ENCODE measurements at regions not wholly inside any gene's neighbourhood (a gene's known extent, or its start where the extent isn't known, plus 50 kb on each side); places are given as distances from the start of the nearest gene placed in this dataset.

DNA sequence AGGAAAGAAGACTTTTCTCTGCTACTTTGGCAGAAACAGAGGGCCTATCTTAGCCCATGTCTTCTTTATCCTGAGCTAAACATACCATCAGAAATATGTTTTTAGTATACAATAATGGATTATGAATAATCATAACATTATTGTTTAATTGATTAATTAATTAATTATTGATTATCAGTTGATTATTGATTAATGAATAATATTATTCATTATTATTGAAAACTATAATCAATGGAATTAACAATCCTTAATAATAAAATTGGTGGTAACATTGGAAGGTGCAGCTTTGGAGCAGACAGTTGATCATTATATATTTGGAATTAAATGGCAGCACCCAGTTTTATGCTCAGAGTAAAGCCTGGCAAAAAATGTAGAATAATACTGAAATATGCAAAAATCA is 655.9 kb upstream of the ARGLU1 start:
- DNase-seq: no peak

DNA sequence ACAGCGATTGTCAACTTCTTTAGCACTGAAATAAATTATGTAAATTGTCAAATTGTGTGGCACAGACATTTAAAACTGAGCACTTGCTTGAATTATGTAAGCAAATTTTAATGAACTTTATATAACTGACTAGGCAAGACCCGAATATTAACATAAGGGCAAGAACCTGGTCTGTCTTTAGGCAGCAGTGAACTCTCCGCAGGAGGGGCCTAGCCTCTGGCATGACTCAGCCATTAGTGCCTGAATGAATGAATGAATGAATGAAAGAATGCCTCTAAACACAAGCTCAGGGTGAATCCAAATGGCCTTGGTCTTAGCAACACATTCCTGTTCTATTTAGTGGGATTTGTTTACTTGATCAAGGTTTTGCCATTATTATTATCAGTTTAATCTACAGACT is 654.7 kb upstream of the ARGLU1 start:
- DNase-seq: no peak

DNA sequence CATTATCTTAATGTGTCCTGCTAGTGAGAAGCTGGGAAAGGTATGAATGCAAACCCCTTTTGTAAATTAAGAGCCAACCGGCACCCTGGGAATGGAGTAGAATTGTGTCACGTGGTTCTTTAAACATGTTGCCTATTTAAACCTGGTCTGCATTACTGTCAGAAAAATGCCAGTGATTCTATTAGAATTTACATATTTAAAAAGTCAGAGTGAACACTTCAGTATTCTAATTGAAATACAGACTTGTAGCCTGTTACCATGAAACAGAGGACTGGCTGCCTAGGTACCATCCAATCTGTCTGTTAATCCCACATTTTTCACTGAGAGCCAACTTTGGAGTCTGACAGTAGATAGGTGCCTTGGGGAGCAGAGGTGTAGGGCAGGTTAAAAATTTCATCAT is 652.3 kb upstream of the ARGLU1 start:
- DNase-seq: no peak

DNA sequence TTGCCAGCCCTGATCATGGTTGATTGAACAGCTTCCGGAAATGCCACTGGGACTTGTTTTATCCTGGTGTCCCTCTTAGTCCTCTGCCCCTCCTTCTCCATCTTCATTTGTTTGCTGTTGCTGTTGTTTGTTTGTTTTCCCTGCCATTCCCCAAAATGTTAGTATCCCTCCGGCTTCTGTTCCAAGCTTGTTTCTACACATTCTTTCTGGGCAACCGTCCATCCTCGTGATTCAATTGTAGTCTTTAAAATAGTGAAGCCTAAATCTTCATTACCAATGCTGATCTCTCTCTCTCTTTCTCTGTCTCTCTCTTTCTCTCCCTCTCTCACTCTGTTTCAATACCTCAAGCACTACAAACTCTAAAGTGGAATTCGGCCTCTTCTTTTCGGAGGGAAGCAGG is 649.3 kb upstream of the ARGLU1 start:
- DNase-seq: no peak

DNA sequence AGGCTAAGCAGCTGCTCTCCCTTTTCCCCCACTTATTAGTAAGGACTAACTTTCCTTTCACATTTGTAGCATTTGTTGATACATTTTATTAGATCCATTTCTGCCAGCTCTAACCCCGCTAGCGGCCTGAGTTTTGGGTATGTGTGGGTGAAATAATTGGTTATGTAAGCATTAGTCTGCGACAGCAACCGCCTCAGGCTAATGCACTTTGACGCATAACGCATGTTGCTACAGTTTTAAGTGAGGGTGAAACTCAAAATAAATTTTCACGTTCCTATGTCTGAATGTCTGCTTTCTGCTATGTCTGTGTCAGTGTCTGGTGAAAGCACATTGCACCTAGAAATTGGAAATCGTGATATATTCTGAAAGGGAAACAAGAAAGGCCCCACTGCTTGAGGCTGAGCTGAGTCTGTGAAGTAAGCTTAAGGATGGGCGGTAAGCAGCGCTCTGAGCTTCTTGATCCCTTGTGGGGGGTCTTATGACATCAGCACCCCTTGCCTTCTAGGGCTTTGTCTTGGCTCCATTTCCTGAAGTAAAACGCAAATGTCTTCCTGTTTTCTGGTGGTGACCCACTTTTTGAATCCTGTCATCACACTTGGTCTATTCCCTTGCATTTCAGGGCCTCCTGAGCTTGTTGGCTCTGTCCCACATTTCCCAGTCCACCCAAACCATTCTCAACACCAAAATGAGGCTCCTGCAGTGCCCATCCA is 648.3 kb upstream of the ARGLU1 start:
- DNase-seq: no peak

DNA sequence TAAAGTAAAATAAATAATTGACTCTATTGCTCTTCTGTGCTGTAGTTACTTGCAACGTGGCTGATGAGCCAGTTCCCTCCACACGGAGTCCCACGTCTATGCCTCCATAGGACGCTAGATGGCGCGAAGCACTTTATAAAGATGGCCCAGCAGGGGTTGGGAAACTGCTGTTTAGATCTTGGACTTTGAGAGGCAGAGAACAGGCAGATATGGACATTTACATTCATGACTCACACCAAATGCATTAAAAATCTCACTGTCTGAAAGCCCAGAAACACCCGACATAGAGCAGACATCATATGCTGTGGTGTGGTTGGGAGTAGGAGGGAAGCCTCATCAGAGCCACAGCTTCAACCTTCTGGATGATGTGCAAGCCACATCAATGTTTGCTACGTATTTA is 643.1 kb upstream of the ARGLU1 start:
- peak; percentile 36 for DNase-seq

DNA sequence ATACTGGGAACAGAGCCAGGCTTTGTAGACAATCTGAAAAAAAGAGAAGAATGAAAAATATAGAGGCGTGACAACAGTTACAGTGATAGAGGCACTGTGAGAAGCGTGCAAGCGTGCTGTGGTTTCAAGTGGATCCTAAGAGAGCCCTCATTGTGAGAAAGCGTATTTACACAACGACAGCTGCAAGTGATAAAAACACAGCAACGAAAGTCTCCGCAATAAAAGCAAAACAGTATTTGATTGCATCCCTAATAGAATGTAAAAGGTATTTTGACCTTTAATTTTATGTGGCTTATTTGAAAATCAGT is 642.7 kb upstream of the ARGLU1 start:
- no peak for DNase-seq

DNA sequence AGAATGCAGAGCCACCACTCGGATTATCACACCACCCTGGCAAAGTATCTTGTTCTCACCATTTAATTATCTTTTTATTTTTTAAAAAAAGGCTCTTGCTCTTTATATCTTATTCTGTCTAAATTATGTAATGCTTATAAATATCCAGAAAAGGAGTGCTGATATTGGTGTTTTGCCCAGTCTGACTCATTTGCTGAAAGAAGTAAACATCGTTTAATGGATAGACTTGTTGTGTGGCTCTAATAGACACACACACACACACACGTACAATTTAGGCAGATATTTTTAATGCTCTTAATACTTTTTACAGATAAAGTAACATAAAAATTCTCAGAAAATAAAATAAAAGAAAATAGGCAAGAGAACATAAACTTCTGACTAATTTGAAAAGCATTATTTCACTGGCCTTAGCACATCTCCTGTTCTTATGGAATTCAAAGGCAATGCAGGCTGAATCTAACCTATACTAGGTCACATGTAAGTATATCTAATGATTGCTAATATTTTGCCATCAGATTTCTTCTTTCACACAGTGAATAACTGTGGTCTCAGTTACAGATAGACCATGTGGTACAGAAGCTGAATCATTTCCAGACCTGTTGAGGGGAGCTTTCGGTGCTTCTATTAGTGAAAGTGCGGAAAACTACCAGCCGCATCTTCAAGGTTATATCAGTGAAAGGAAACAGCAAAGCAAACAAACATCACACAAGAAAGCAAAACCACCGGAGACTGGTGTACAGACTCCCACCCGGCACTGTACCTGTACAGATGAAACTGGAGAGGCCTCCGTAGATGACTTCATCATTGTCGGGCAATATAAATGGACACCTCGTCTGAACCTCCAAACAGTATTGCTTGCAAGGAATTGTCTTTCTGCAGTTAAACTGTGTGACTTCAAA is 642.1 kb upstream of the ARGLU1 start:
- DNase-seq: no peak

DNA sequence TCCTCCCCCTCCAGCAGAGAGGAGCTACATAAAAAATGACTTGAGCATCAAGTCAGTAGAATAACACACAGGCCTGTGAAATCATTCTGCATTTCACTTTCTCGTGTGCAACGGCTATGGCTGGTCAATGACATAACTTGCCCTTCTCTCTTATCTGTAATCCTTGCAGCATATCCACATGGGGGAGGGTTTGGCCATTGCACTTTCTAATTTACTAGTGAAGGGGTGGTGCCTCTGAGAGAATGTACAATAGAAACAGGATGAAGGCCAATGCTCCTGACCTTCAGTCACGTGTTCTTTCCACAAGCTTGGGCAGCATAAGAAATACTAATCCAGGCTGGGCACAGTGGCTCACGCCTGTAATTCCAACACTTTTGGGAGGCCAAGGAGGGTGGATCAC is 641.0 kb upstream of the ARGLU1 start:
- no peak for DNase-seq

DNA sequence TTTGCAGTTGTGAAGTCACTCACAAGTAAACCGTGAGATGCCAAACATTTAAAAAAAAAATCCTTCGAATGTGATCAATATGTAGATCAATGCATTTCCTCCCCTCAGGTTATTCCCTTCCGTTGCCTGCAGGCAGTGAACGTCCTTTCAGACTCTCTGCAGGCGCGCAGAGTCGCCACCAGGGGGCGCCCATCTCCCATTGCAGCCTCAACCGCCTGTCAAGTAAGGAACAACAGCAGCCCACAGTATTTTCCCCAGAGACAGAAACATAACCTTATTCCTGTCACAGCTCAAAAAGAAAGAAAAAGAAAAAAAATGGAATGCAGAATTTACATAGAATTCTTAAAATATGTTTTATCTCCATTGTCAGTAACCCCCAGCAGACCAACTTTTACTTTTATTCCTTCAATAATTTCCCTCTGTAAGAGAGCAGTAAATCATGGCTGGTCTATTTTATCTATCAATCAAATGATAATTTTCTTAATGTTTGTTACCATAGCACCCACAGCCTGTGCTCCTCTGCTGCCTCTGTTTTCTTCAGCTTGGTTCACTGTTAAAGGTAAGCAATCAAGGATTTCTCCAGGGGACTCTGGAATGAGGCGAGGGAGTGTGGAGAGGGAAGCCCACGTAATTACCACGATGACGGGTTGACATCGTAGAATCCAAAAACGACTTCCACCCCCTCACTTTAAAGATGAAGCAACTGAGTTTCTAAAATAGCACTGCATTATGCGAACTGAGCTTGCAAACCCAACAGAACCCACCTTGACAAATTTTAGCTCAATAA is 637.6 kb upstream of the ARGLU1 start:
- no peak for DNase-seq

DNA sequence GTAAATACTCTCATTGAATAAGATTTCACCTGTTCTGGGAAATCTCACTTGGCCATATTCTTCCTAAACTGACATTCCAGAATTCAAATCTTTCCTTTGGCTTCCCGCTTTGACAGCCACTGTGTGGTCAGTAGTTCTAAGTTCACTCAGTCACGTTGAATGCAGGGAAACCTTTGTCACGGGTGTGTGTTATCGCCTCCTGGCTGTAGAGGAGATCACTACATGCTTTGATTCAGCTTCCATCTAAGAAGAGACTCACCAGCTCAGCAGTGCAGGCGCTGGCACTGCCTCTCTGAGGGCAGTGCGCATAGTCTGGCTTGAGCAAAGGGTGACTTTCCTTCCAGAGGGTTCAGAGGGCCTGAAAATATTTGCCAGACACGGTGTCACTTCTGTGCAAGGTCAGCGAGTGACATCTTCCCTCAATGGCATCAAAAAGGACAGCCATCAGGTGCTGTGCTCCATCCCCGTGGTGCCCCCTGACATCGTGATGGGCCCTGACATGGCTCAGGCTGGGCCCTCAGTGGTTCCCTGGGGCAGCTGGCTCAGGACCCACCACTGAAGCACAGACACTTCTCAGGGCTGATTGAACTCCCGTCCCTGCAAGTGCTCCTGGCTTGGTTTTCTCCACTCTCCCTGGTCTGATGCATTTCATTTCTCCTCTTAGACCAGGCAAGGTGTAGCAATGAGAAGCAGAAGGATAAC is 635.4 kb upstream of the ARGLU1 start:
- DNase-seq: no peak

DNA sequence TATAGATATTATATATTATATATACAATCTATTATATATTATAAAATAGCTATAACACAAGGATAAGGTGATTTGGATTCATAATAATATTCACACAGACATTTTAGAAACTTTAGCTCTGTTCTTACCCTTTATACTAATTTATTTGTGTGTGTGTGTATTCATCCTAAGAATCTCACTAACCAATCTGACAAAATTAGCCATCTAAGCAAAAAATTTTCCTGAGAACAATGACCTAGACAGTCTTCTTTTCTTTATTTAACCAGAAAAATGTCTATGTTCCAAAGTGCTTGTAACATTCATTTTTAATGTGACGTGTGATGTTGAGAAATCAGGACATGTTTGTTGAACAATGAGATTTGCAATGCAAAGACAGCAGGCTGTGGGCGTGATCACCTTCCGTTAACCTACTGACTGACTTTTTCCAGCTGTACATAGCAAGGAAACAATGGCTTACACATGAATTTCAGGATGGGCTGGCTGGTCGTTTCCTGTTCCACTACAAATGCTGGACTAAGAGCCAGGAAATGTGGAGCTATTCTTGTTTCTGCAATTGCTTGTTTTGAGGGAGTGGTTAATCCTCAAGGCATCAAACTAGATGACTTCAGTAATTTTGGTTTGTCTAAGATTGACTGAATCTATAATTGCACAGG is 634.6 kb upstream of the ARGLU1 start:
- DNase-seq: no peak

DNA sequence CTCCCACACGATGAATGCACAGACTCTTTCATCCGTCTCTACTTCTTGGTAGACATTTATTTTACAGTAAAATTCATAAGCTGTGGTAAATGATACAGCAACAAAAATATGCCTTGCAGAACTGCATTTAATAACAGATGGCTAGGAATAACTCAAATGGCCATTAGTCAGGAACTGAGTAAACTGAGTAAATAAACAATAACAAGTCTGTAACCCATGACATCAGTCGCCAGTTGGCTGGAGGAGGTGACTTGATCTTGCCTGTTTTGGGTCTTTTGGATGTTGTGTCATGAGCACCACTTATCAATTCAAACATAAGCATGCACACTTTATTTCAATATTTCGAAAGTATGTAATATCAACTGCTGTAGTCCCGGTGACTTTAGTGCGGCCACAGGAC is 632.6 kb upstream of the ARGLU1 start:
- DNase-seq: no peak

DNA sequence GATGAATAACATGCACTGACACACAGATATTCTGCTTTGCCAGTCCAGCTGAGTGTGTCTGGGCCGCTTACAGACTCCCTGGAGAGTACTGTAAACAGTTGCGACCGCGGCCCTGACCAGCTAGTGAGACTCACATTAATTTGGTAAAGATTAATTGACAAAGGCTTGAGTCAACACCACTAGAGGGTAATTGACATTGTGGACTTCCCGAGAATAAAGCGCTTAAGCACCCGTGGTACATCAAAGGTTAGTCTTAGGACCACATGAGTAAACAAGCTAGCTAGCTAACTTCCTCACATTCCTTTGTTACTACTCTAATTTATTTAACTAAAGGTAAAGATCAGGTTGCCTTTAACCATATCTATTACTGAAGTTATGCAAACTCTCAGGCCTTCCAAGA is 624.4 kb upstream of the ARGLU1 start:
- no peak for DNase-seq

DNA sequence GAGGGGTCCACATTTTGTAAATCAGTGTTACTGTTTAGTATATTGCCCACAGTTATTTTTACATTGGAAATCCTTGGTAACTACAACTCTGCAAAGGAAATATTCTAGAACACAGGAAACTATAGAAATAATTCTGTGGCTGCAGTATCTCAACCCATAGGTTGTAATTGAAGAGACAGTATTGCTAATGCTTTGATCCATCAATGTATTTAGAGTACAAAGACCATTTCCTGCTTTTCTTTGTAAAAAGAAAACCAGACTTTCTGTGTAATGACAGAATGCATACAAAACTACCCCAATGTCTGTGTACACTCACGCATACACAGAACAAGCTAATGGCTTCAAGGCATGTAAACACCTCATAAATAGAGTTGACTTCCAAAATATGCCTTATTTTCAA is 622.1 kb upstream of the ARGLU1 start:
- DNase-seq: no peak

DNA sequence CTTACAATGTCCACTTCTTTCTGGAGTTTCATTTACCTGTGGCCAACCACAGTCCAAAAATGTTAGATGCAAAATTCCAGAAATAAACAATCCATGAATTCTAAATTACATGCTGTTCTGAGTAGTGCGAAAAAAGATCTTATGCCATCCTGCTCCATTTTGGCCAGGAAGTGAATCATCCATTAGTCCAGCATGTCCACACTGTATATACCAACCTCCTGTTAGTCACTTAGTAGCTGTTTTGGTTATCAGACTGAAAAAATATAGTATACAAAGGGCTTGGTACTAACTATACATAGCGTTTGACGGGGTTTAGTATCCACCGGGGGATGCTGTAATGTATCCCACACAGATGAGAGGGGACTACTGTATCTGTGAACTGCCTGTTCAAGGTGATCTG is 618.0 kb upstream of the ARGLU1 start:
- DNase-seq: no peak

DNA sequence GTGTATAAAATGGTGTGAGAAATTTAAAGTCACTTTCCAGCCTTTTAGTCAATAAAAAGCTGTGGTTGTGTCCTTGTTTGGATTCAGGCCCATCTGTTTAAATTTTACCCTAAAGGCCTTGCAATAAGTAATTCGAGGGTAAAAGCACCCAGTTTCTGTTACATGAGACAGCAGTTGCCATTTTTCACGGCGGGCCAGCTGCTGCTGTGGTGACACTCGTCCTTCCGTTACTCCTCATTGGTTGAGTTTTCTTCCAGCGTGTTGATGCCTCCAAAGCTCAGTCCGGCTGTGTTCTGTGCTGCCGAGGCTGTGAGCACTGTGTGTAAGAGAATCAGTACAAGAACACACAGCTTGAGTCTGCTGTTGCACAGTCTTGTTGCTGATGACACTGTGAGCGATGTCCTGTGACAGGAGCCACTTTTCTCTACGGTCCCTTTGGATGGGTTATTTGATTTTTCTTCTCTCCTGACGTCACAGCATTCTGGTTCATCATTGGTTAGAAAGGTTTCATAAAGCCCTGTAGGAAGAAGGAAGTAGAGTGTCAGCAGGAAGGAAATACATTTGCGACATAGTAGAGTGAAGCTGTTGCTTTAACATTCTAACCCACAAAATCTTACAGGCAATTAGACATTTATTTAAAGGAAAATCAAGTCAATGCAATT is 602.5 kb upstream of the ARGLU1 start:
- no peak for DNase-seq

DNA sequence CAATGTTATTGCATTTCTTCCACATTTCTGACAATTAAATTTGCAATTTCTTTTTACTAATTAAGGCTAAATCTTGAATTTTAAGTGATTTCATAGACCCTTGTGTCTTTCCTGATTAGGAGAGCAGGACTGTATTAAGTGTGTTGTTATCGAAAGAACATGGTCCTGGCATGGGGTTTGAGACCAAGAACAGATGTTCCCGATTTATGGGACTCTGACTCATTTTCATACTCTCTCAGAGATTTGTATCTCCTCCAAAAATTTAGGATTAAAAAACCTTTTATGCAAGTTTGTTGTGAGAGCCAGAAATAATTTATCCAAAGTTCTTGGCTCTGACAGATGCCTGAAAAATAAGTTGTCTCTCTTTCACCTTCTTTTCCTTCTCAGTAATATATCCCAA is 589.3 kb upstream of the ARGLU1 start:
- DNase-seq: no peak

DNA sequence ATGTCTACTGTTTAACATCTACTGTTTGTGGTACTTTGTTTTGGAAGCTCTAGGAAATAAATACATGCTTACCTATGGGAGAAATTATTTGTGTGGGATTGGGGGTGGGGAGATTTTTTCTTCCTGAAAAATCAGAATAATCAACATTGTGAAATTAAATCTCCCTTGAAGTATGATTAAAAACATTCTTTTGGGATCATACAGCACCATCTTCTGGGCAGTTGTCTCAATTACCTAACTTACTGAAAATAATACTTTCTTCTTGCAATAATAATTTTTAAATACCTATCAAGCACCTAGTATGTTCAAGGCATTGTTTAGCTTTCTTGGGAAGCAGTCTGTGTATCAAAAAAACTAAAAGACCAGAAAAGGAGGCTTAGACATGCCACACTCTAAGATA is 576.5 kb upstream of the ARGLU1 start:
- DNase-seq: no peak

DNA sequence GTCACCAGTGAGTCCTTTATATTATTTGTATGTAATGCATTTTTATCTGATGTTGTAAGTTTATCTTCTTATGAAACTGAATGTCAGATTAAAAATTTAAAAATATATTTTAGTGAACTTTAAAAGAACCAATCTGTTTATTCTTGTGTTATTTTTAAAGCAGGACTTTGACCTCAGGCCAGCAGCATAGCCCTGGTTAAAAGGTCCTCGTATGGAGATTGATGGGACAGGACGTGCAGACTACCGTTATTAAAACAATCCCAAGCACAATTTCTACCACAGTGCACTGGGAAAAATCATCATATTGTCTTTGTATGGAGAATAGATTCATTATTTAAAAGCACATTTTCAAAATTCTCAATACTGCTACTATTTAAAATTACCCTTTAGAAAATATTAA is 573.8 kb upstream of the ARGLU1 start:
- no peak for DNase-seq

DNA sequence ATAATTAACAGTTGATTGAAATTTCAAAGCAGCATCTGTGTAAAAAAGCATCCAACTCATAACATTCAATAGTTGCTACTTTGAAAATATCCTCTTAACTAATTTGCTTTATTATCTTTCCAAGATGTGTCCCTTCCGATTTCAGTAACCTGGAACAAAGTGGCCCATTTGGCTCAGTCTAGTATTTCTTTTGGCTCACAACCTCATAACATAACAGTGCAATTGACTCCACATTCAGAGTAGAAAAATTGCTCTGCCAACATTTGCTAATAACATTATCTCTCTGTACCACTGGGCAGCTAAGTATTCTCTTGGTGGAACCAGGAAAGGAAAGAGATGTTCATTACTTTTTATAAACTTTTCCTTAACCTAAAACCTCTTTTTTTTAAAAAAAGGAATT is 571.1 kb upstream of the ARGLU1 start:
- no peak for DNase-seq

DNA sequence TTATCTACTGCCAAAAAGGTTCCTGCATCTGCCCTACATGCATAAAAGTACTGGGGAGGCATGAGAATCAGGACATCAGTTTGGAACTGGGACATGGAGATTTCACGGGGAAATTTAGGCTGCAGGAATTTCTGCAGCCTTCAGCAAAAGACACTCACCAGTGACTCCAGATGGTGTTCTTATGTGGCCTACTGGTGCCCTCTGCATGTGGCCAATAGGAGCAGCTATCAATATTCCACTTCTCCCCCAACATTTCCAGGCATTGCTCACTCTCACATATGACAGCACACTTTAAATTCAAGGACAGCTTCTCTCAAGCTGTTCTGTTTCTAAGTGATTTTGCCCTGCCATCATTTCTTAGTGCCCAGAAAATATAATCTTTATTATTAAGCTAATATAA is 570.5 kb upstream of the ARGLU1 start:
- no peak for DNase-seq
